ENCODE measurements at regions not wholly inside any gene's neighbourhood (a gene's known extent, or its start where the extent isn't known, plus 50 kb on each side); places are given as distances from the start of the nearest gene placed in this dataset.
"Not testable (repeated sequence)": the region's sequence is repeated elsewhere in the genome, so short reads cannot be mapped to it uniquely, and the experiment has no call there.

DNA sequence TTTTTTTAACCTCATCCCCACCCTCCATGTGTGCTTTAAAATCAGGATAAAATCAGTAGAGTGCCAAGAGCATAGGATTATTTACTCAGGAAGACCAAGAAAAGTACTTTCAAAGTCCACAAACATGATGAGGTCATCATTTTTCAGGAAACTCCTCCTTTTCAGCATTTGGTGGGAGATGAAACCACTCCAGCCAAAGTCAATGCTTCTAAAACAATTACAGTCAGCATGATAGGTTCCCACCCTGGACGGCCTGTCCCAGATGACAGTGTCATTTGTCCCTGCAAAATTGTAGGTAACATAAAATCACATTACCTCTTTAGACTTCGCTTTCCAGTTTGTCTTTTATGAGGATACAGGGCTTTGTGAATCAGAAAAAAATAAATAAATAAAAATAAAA lies 836.7 kb downstream of the SPATA31A1 start:
- H3K9me3 Mint-ChIP-seq; POLR2A ChIA-PET; H3K27ac Mint-ChIP-seq; DNase-seq; H3K4me1 Mint-ChIP-seq (ENCODE audit: low read depth); H3K4me3 Mint-ChIP-seq; H3K36me3 Mint-ChIP-seq; CTCF ChIA-PET; intact Hi-C loops (cut with micrococcal nuclease); H3K27me3 Mint-ChIP-seq: not testable (repeated sequence)

DNA sequence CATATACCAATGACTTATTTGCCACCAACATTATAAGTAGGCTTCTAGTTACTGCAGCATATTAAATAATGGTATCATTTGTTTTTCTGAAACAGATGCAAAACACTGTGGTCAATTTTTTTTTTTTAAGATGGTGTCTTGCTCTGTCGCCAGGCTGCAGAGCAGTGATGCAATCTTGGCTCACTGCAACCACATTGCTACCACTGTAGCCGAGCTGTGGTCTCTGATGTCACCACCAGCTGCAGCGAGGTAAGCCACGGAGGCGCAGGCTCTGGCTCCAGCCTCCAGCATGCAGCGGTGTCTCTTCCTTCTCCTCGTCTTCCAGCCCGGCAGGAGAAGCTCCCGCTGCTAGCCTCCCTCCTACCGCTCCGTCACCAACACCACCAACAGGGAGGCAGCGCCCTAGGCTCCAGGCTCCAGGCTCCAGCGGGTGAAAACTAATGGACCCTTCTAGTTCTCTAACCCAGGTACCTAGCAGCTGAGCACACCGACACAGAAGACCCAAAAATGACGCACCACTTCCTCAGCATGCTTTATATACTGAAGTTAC lies 840.8 kb downstream of the SPATA31A1 start:
- H3K4me1 Mint-ChIP-seq (ENCODE audit: low read depth); H3K9me3 Mint-ChIP-seq; H3K4me3 Mint-ChIP-seq; intact Hi-C loops (cut with micrococcal nuclease); CTCF ChIA-PET; H3K36me3 Mint-ChIP-seq; POLR2A ChIA-PET; H3K27me3 Mint-ChIP-seq; H3K27ac Mint-ChIP-seq: not testable (repeated sequence)
- peak; percentile 9 for DNase-seq

DNA sequence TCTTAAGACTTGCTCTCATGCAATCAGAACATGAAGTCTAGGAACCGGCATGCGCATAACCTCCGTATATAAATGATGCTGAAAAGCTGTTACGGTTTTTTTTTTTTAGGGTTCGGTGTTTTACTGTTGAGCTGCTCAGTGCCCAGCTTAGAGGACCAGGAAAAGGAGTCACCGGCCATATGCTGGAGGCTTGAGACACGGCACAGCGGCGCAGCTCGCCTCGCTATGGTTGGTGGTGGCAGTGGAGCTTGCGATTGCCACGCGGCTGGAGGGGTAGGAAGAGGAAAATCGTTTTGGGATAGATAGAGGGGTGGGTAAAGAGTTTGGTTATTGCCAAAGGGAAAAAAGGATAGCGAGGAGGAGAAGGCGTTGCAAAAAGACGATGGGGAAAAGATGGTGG lies 841.3 kb downstream of the SPATA31A1 start:
- H3K36me3 Mint-ChIP-seq; DNase-seq; POLR2A ChIA-PET; H3K9me3 Mint-ChIP-seq; intact Hi-C loops (cut with micrococcal nuclease); H3K4me1 Mint-ChIP-seq (ENCODE audit: low read depth); H3K4me3 Mint-ChIP-seq; H3K27me3 Mint-ChIP-seq; H3K27ac Mint-ChIP-seq; CTCF ChIA-PET: not testable (repeated sequence)

DNA sequence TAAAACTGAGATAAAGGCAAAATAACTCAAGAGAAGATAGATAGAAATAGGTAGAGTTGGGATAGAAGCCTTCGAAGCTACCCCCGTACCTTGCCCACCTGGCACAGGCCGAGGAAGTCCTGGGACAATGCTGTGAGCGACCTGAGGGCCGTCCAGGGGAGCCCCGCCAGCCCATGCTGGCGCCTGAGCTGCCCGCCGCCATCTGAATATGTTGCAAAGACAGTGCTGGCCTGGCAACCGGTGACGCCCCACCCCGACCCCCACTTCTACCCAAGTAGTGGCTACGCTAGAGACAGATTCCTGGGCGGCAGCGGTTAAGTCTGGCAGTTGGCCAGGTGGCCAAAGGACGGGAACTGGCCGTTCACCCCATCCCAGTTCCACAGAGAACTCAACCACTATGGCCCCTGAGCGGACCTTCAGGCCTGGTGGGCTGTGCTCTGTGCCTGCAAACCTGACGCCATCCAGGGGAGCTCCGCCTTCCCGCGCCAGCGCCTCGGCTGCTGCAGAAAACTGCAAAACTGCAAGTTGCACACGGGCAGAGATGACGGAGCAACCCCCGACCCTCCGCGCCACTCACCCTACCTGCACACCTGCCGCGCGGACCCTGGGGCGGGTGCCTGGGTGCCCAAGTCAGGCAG lies 866.2 kb downstream of the SPATA31A1 start:
- H3K36me3 Mint-ChIP-seq; H3K27ac Mint-ChIP-seq; DNase-seq; CTCF ChIA-PET; intact Hi-C loops (cut with micrococcal nuclease); H3K27me3 Mint-ChIP-seq; H3K4me1 Mint-ChIP-seq (ENCODE audit: low read depth); H3K9me3 Mint-ChIP-seq; POLR2A ChIA-PET; H3K4me3 Mint-ChIP-seq: not testable (repeated sequence)

DNA sequence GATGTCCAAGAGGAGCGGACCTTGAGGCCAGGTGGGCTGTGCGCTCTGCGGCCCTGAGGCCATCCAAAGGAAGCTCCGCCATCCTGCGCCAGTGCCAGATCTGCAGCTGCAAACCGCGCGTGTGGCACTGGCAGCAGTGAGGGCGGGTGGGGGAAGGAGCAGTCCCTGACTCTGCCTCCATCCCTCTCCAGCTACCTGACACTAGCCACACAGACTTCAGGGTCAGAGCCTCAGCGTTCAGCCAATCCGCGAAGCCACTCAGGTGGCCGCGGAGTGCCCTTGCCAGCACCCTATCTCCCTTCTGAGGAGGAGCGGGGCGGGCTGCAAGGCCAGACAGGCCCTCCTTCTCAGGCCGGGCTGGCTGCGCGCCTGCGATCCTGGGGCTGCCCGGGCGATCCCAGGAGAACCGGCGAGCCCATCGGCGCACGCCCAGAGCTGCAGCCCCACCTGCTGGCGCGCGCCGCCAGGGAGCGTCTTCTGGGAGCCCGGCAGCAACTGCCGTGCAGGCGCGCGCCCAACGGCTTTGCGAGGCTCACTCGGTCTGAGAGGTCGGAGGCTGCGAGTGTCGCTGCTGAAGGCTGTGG lies 867.2 kb downstream of the SPATA31A1 start:
- intact Hi-C loops (cut with micrococcal nuclease); H3K4me1 Mint-ChIP-seq (ENCODE audit: low read depth); H3K4me3 Mint-ChIP-seq; H3K27ac Mint-ChIP-seq; CTCF ChIA-PET; H3K27me3 Mint-ChIP-seq; POLR2A ChIA-PET; H3K36me3 Mint-ChIP-seq; H3K9me3 Mint-ChIP-seq: not testable (repeated sequence)
- DNase-seq, result peak; percentile 12

DNA sequence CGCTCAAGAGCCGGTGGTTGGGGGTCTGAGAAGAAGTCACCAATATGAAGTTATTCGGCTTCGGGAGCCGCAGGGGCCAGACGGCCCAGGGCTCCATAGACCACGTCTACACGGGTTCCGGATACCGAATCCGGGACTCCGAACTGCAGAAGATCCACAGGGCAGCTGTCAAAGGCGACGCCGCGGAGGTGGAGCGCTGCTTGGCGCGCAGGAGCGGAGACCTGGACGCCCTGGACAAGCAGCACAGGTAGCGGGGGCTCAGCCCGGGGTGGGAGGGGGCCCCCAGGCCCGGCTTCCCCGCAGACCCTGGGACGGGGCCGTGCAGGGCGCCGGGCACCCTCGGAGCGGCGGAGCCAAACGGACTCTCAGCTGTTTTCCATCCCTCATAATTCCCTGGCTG lies 867.9 kb downstream of the SPATA31A1 start:
- peak; percentile 12 for DNase-seq
- H3K27ac Mint-ChIP-seq; H3K4me3 Mint-ChIP-seq; H3K27me3 Mint-ChIP-seq; H3K9me3 Mint-ChIP-seq; intact Hi-C loops (cut with micrococcal nuclease); CTCF ChIA-PET; H3K4me1 Mint-ChIP-seq (ENCODE audit: low read depth); H3K36me3 Mint-ChIP-seq; POLR2A ChIA-PET: not testable (repeated sequence)

All from activated CD4-positive, alpha-beta memory T cell treated with anti-CD3 and anti-CD28 coated beads for 36 hours (primary cell).